Gastroesophageal sphincter (tissue), 4 donors: ENCODE measurements at regions not wholly inside any gene's neighbourhood (a gene's known extent, or its start where the extent isn't known, plus 50 kb on each side); places are given as distances from the start of the nearest gene placed in this dataset.

ENCODE experiments used
- ATAC-seq: fragments of 150-250 bp; one replicate; pipeline ENCODE4 v1.9.1; 2016; ENCODE audit warnings: mild to moderate bottlenecking, moderate library complexity
- H3K27ac ChIP-seq, 4 donors: fragments of 200-600 bp; sonication (generic) in 3 of 4; 1 replicate in 3 of 4; 2 replicates in 1 of 4; pipeline ENCODE4 v1.5.1; 2016 to 2019
- H3K27me3 ChIP-seq: fragments of 200-600 bp; sonication (generic); one replicate; pipeline ENCODE4 v1.5.1; 2019
- H3K36me3 ChIP-seq, 2 donors: fragments of 200-600 bp; sonication (generic); one replicate each; pipeline ENCODE4 v1.5.1; 2019; ENCODE audit warnings: control low read depth in 1 of 2
- H3K4me1 ChIP-seq, 3 donors: fragments of 200-600 bp; sonication (generic); 1 replicate in 2 of 3; 2 replicates in 1 of 3; pipeline ENCODE4 v1.5.1; 2016 to 2019; ENCODE audit warnings: control low read depth in 2 of 3
- H3K4me3 ChIP-seq, 2 donors: fragments of 200-600 bp; sonication (generic); one replicate each; pipeline ENCODE4 v1.5.1; 2019; ENCODE audit warnings: mild to moderate bottlenecking in 1 of 2, moderate library complexity in 1 of 2
- H3K9me3 ChIP-seq, 3 donors: fragments of 200-600 bp; sonication (generic); one replicate each; pipeline ENCODE4 v1.5.1; 2017 to 2019; ENCODE audit warnings: control low read depth in 2 of 3
- CTCF ChIP-seq, 4 experiments: fragments of 200-600 bp in 2 of 4; fragments of 450-650 bp in 2 of 4; sonication (generic) in 1 of 4; IDR thresholded peaks; one replicate each; pipeline ENCODE4 v1.5.1; 2017 to 2019; ENCODE audit warnings: antibody characterized with exemption in 4 of 4, mild to moderate bottlenecking in 2 of 4, moderate library complexity in 2 of 4
- EP300 ChIP-seq: sonication (generic); formaldehyde crosslinking; IDR thresholded peaks from one replicate; pipeline ENCODE4 v1.6.1; 2017; ENCODE audit warnings: antibody characterized with exemption, mild to moderate bottlenecking
- POLR2A ChIP-seq, 2 donors: fragments of 450-650 bp; IDR thresholded peaks; one replicate each; pipeline ENCODE4 v1.6.1; 2017; ENCODE audit warnings: antibody characterized with exemption in 2 of 2, mild to moderate bottlenecking in 2 of 2, moderate library complexity in 1 of 2
- POLR2AphosphoS5 ChIP-seq: sonication (generic); formaldehyde crosslinking; IDR thresholded peaks from one replicate; pipeline ENCODE4 v1.6.1; 2017; ENCODE audit warnings: antibody characterized with exemption
- WGBS, 2 donors: methylation state at CpG; one replicate each; pipeline ENCODE4 v1.1.5; 2018; ENCODE audit warnings: low coverage in 1 of 2; 5-methylcytosine and 5-hydroxymethylcytosine counted together

GRCh38 chr9:38296807-38297206, 95.7 kb upstream of the ALDH1B1 start:
- H3K9me3 ChIP-seq, result no peaks in the 10 kb centered on the region
- WGBS, 2 donors, result 50% methylated on average over 1 of the region's 1 CpG; no CpG with 5 or more reads in 1 of the 2 donors
- H3K36me3 ChIP-seq, result no peaks in the 10 kb centered on the region
- ATAC-seq, result no peak
- no peak overlapping the region for H3K4me3 ChIP-seq
- TF ChIP-seq CTCF (IDR thresholded peaks at IDR 0.05) (no peak), POLR2AphosphoS5 (no peak), EP300 (no peak), POLR2A (IDR thresholded peaks at IDR 0.05) (no peak)
- H3K27ac ChIP-seq, result no peak overlapping the region
- no peaks in the 10 kb centered on the region for H3K27me3 ChIP-seq
- peaks cover 0 to 17% (median 0%) of the 10 kb centered on the region in 3 donors for H3K4me1 ChIP-seq

- Histone ChIP-seq H3K27me3 (no peaks in the 10 kb centered on the region), H3K4me3 (no peak overlapping the region), H3K4me1 (peaks cover 0 to 17% (median 0%) of the 10 kb centered on the region in 3 donors), H3K9me3 (no peaks in the 10 kb centered on the region), H3K36me3 (no peaks in the 10 kb centered on the region), H3K27ac (no peak overlapping the region)
- TF ChIP-seq EP300, result no peak
- no peak for TF ChIP-seq CTCF (IDR thresholded peaks at IDR 0.05)
- TF ChIP-seq POLR2AphosphoS5, result no peak
- TF ChIP-seq POLR2A (IDR thresholded peaks at IDR 0.05), result no peak
- no peak for ATAC-seq
- WGBS, 2 donors, result 83 to 89% methylated on average over 2 to 3 of the region's 3 CpGs
Measured at GRCh38 chr9:38295764-38296163, 96.7 kb upstream of the ALDH1B1 start.

- 39 to 40% methylated on average over 6 to 7 of the region's 8 CpGs for WGBS, 2 donors
- no peak for ATAC-seq
- Histone ChIP-seq H3K36me3 (no peaks in the 10 kb centered on the region), H3K27ac (no peak overlapping the region), H3K4me1 (peaks cover 0 to 17% (median 0%) of the 10 kb centered on the region in 3 donors), H3K27me3 (no peaks in the 10 kb centered on the region), H3K4me3 (no peak overlapping the region), H3K9me3 (no peaks in the 10 kb centered on the region)
- TF ChIP-seq EP300 (no peak), POLR2AphosphoS5 (no peak), CTCF (IDR thresholded peaks at IDR 0.05) (no peak), POLR2A (IDR thresholded peaks at IDR 0.05) (no peak)
Measured at GRCh38 chr9:38294220-38294960, 98.1 kb upstream of the ALDH1B1 start.

- TF ChIP-seq POLR2A (IDR thresholded peaks at IDR 0.05), result no peak
- TF ChIP-seq CTCF (IDR thresholded peaks at IDR 0.05), result no peak
- TF ChIP-seq EP300, result no peak
- TF ChIP-seq POLR2AphosphoS5, result no peak
- WGBS, 2 donors, result 74 to 98% methylated on average over 3 to 4 of the region's 4 CpGs
- Histone ChIP-seq H3K36me3 (no peaks in the 10 kb centered on the region), H3K27me3 (no peaks in the 10 kb centered on the region), H3K9me3 (no peaks in the 10 kb centered on the region), H3K27ac (no peak overlapping the region), H3K4me3 (no peak overlapping the region), H3K4me1 (peaks cover 0 to 17% (median 0%) of the 10 kb centered on the region in 3 donors)
- no peak for ATAC-seq
Measured at GRCh38 chr9:38293022-38293421, 99.5 kb upstream of the ALDH1B1 start.

- 86 to 91% methylated on average over 2 to 4 of the region's 5 CpGs for WGBS, 2 donors
Measured at GRCh38 chr9:38292480-38292879, 100.0 kb upstream of the ALDH1B1 start.

More at GRCh38 chr9:38292480-38292879, 100.0 kb upstream of the ALDH1B1 start:
- H3K9me3 ChIP-seq, result no peaks in the 10 kb centered on the region
- H3K36me3 ChIP-seq, result no peaks in the 10 kb centered on the region
- no peak overlapping the region for H3K27ac ChIP-seq
- no peak overlapping the region for H3K4me3 ChIP-seq
- TF ChIP-seq POLR2A (IDR thresholded peaks at IDR 0.05) (no peak), CTCF (IDR thresholded peaks at IDR 0.05) (no peak), POLR2AphosphoS5 (no peak), EP300 (no peak)
- H3K27me3 ChIP-seq, result no peaks in the 10 kb centered on the region
- peaks cover 0 to 17% (median 0%) of the 10 kb centered on the region in 3 donors for H3K4me1 ChIP-seq
- ATAC-seq, result no peak
